ENCODE measurements at regions not wholly inside any gene's neighbourhood (a gene's known extent, or its start where the extent isn't known, plus 50 kb on each side); places are given as distances from the start of the nearest gene placed in this dataset.

DNA sequence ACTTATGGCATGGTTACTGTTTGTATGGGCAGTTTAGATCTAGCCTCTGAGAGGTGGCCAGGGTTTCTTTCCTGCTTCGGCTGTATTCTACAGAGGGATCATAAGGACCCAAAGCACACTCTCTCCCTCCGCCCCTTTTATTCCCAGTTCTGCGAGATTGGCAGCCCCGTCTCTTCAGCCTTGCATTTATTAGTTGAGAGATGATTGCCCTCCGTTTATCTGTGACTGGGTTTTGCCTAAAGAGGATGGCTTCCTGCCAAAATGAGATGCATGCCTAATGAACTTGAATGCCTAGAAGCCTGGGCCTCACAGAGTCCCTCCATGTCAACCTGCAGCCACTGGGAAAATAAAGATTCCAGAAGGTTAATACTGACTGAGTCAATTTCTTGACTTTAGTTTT lies 97.1 kb upstream of the CHL1 start:
- DNase-seq (ENCODE audit: low spot score) (no peak), ATAC-seq (ENCODE audit: low FRiP score) (no peak)
- TF ChIP-seq, protein P1, sequence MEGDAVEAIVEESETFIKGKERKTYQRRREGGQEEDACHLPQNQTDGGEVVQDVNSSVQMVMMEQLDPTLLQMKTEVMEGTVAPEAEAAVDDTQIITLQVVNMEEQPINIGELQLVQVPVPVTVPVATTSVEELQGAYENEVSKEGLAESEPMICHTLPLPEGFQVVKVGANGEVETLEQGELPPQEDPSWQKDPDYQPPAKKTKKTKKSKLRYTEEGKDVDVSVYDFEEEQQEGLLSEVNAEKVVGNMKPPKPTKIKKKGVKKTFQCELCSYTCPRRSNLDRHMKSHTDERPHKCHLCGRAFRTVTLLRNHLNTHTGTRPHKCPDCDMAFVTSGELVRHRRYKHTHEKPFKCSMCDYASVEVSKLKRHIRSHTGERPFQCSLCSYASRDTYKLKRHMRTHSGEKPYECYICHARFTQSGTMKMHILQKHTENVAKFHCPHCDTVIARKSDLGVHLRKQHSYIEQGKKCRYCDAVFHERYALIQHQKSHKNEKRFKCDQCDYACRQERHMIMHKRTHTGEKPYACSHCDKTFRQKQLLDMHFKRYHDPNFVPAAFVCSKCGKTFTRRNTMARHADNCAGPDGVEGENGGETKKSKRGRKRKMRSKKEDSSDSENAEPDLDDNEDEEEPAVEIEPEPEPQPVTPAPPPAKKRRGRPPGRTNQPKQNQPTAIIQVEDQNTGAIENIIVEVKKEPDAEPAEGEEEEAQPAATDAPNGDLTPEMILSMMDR (IDR thresholded peaks at IDR 0.05) = no peak

DNA sequence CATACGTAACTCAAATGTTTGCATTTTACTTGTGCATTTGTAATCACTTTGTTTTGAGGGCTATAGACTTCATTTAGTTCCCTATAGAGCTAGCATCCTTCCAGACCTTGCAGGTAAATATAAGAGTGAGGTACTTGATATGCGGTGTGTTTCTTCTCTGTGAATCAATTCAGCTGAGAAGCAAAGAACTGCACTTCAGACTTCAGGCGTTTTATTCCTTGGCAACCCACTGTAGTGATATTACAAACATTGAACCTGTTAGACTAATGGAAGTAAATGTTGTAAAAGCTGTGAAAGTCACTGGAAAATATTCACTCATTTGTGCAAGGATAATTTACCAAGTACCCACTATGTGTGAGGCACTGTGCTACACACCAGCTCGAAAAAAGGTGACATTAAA lies 94.1 kb upstream of the CHL1 start:
- DNase-seq (ENCODE audit: low spot score) (no peak), ATAC-seq (ENCODE audit: low FRiP score) (no peak)
- TF ChIP-seq, protein P1 (IDR thresholded peaks at IDR 0.05) = no peak

DNA sequence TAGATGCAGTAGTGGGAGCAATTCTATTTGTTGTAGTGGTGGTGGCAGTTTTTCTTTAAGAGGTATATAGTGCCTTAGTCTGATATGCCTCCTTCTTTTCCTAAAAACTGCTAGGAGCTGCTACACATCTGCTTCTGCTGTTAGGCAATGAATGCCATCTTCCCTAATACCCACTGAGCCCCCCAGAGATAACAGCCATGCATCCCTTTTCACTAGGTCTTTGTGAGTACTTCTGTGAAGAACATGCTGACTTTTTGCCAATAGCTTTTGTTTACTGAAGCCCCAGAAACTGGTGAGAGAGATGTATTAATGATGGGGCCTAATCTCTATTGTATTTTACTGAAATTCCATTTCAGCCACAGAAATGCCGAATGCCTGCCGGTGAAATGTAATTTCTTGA lies 92.6 kb upstream of the CHL1 start:
- TF ChIP-seq, protein P1 (IDR thresholded peaks at IDR 0.05) = no peak
- DNase-seq (ENCODE audit: low spot score) (no peak), ATAC-seq (ENCODE audit: low FRiP score) (no peak)

DNA sequence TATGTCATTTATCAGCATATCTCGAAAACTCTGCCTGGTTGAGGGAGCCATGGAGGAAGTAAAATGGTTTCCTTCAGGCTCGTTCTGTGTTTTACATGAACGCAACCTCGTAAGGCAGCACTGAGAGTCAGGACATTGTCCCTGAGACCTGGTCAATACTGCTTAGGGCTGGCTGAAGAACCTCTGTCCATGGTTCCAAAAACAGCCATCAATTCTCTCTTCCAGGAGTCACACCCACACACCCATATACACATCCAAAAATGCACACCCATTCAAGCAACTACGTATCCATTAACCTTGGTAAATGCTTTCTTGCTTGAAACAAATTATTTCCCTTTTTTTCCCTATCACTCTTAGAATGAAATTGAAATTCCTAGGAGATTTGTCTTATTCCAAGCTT lies 91.0 kb upstream of the CHL1 start:
- TF ChIP-seq, protein P1 (IDR thresholded peaks at IDR 0.05) = no peak
- ATAC-seq (ENCODE audit: low FRiP score) = no peak
- no peak for DNase-seq (ENCODE audit: low spot score)

DNA sequence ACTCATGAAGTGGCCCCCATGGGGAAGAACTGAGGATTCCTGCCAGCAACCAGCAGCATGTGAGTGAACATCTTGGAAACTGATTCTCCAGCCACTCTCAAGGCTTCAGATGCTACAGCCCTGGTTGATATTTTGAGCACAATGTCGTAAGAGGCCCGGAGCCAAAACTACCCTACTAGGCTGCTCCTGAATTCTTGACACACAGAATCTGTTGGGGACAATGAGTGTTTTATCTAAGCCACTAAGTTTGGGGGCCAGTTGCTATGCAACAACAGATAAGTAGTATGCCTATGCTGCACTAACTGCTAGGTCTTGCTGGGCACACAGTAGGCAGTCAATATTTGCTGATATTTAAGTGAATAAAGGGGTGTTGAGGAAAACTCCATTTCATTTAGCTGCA lies 89.9 kb upstream of the CHL1 start:
- TF ChIP-seq, protein P1 (IDR thresholded peaks at IDR 0.05) = no peak
- ATAC-seq (ENCODE audit: low FRiP score) (no peak), DNase-seq (ENCODE audit: low spot score) (no peak)

DNA sequence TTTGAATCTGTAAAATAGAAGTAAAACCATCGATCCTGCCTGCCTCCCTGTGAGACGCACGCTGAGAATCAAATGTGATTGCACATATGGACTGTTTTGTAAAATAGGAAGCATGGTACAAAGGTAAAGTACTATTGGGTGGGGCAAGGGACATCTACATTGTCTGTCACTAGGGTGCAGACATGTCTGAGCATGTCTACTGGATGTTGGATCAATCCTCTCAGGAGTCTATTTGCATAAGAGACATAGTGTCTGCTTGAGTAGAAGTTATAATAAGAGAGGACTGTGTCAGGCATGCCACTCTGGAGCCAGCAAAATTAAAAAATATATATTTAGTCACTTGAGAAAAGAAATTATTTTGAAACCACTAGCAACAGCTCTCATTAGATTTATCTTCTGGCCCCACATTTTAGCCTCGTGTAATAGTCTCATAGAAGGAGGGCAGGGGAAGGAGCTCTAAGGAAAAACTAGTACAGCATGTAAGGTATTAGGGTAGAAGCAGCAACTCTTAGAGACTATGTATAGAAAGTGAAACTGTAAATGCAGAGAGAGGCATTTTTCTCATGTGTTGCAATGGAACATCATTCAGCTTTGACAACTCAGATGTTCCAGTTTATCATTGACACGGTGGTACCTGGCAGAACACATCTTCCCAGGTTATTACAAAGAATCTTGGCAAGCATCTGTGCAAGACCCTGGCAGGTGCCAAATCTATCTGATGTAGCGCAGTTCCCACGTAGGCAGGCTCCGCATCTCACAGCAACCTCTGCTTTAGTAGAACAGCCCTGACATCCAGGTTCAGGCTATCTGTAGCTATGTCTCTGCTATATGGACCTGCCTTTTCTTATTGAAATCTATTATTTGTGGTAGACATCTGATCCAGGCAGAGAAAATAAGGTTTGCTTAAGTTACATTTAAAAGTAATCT lies 85.2 kb upstream of the CHL1 start:
- ATAC-seq (ENCODE audit: low FRiP score) (no peak), DNase-seq (ENCODE audit: low spot score) (no peak)
- TF ChIP-seq, protein P1 (IDR thresholded peaks at IDR 0.05) = no peak

DNA sequence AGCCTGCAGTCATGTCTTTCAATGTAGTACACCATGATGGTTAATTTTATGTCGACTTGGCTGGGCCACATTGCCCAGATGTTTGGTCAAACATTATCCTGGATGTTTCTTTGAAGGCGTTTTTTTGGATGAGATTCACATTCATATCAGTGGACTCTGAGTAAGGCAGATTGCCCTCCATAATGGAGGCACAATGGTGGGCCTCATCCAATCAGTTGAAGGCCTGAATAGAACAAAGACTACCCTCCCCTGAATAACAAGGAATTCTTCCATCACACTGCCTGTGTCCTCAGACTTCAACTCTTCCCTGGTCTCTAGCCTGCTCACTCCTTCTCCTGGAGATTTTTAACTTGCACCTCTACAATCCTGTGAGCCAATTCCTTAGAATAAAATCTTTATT lies 83.8 kb upstream of the CHL1 start:
- no peak for DNase-seq (ENCODE audit: low spot score)
- TF ChIP-seq, protein P1 (IDR thresholded peaks at IDR 0.05) = no peak
- ATAC-seq (ENCODE audit: low FRiP score) = no peak

All from omental fat pad (tissue), 3 donors.